ENCODE measurements at regions not wholly inside any gene's neighbourhood (a gene's known extent, or its start where the extent isn't known, plus 50 kb on each side); places are given as distances from the start of the nearest gene placed in this dataset.

- TF ChIP-seq CTCF (conservative IDR thresholded peaks at IDR 0.05; ENCODE audit: low read length) (no peak), EZH2phosphoT487 (IDR thresholded peaks at IDR 0.05; ENCODE audit: borderline replicate concordance, low read depth, low read length) (no peak)
Observed at GRCh38 chr1:195026792-195027191, 1581.4 kb downstream of the KCNT2 start.
